Testis (tissue), 2 donors: ENCODE measurements at regions not wholly inside any gene's neighbourhood (a gene's known extent, or its start where the extent isn't known, plus 50 kb on each side); places are given as distances from the start of the nearest gene placed in this dataset.

ENCODE experiments used
- DNase-seq: peaks from one replicate; pipeline ENCODE4 v3.0.0-alpha.2; 2019
- H3K27ac ChIP-seq, 2 donors: fragments of 200-600 bp; sonication (generic); one replicate each; pipeline ENCODE4 v1.5.1; 2019
- H3K27me3 ChIP-seq: fragments of 200-600 bp; sonication (generic); one replicate; pipeline ENCODE4 v1.5.1; 2019
- H3K36me3 ChIP-seq: fragments of 200-600 bp; sonication (generic); one replicate; pipeline ENCODE4 v1.5.1; 2017; ENCODE audit warnings: low read depth; ENCODE audit errors: missing control alignments
- H3K4me1 ChIP-seq: fragments of 200-600 bp; sonication (generic); one replicate; pipeline ENCODE4 v1.5.1; 2019
- H3K4me3 ChIP-seq, 2 donors: fragments of 200-600 bp; sonication (generic); one replicate each; pipeline ENCODE4 v1.5.1; 2017 to 2019
- H3K9me3 ChIP-seq: fragments of 200-600 bp; sonication (generic); one replicate; pipeline ENCODE4 v1.5.1; 2017
- CTCF ChIP-seq, 3 experiments: fragments of 450-650 bp in 2 of 3; fragments of 200-600 bp in 1 of 3; sonication (generic) in 1 of 3; IDR thresholded peaks; one replicate each; pipeline ENCODE4 v1.5.1; 2016 to 2019; ENCODE audit warnings: antibody characterized with exemption in 3 of 3, mild to moderate bottlenecking in 2 of 3, moderate library complexity in 1 of 3
- POLR2A ChIP-seq: fragments of 450-650 bp; IDR thresholded peaks from one replicate; pipeline ENCODE4 v1.6.1; 2017; ENCODE audit warnings: antibody characterized with exemption, mild to moderate bottlenecking, moderate library complexity
- WGBS, 2 donors: methylation state at CpG; one replicate each; pipeline ENCODE4 v1.1.5; 2018; 5-methylcytosine and 5-hydroxymethylcytosine counted together
- intact Hi-C: fragments of 100-400 bp; cut with DNase I; formaldehyde crosslinking; loops from one replicate; pipeline ENCODE4 v1.15.1; 2023; ENCODE audit warnings: low total_unique reads

DNA sequence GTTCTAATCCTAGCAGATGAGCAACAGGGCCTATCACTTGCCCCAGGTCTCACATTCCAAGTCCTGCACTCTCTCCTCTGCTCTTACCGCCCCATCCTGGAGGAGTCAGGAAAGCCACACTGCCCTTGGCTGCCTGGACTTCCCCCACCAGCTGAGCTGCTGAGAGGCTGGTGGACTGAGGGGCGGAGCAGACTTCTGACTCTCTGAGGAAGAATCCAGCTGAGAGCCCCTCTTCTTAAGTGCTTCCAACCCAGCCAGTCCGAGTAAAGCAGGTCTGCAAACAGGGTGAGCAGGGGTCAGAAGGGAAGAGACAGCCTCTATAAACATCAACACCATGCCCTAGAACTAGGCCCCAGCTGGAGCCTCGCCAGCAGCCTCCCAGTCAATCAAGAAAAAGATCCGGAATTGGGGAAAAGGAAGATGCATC lies 92.4 kb upstream of the TMEM72 start:
- no peaks in the 10 kb centered on the region for H3K9me3 ChIP-seq
- H3K36me3 ChIP-seq: no peaks in the 10 kb centered on the region
- WGBS, 2 donors: 64 to 76% methylated on average over 3 to 5 of the region's 5 CpGs
- H3K4me3 ChIP-seq: no peak overlapping the region
- intact Hi-C loops: no loop called here
- peaks cover 9% of the 10 kb centered on the region for H3K4me1 ChIP-seq
- no peak for DNase-seq
- H3K27me3 ChIP-seq: no peaks in the 10 kb centered on the region
- H3K27ac ChIP-seq: no peak overlapping the region
- TF ChIP-seq POLR2A (no peak), CTCF (IDR thresholded peaks at IDR 0.05) (no peak)

DNA sequence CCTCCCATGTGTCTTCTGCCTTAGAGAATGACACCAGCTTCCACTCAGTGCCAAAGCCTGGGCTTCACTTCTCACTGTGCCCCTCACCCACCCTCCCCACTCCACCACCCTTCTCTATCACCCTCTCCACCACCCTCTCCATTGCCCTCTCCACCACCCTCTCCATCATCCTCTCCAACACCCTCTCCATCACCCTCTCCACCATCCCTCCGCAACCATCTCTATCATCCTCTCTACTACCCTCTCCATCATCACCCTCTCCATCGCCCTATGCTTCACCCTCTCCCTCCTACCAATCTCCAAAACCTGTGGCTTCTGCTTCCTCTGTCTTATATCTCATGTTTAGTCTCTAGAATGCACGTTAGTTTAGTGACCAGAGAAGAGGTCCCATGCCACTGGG lies 91.0 kb upstream of the TMEM72 start:
- DNase-seq: no peak
- Histone ChIP-seq H3K4me3 (no peak overlapping the region), H3K27ac (no peak overlapping the region), H3K27me3 (no peaks in the 10 kb centered on the region), H3K36me3 (no peaks in the 10 kb centered on the region), H3K4me1 (peaks cover 9% of the 10 kb centered on the region), H3K9me3 (no peaks in the 10 kb centered on the region)
- TF ChIP-seq CTCF (IDR thresholded peaks at IDR 0.05) (no peak), POLR2A (no peak)
- intact Hi-C loops: no loop called here
- WGBS, 2 donors: 92 to 99% methylated on average over 3 of the region's 3 CpGs

- no peaks in the 10 kb centered on the region for H3K9me3 ChIP-seq
- H3K4me3 ChIP-seq: no peak overlapping the region
- DNase-seq: no peak
- H3K36me3 ChIP-seq: no peaks in the 10 kb centered on the region
- TF ChIP-seq POLR2A: no peak
- no peak for TF ChIP-seq CTCF (IDR thresholded peaks at IDR 0.05)
- 91 to 92% methylated on average over 8 of the region's 8 CpGs for WGBS, 2 donors
- intact Hi-C loops: no loop called here
- H3K4me1 ChIP-seq: peaks cover 9% of the 10 kb centered on the region
- H3K27me3 ChIP-seq: no peaks in the 10 kb centered on the region
- no peak overlapping the region for H3K27ac ChIP-seq
Observed at GRCh38 chr10:44821290-44821689, 89.8 kb upstream of the TMEM72 start.

DNA sequence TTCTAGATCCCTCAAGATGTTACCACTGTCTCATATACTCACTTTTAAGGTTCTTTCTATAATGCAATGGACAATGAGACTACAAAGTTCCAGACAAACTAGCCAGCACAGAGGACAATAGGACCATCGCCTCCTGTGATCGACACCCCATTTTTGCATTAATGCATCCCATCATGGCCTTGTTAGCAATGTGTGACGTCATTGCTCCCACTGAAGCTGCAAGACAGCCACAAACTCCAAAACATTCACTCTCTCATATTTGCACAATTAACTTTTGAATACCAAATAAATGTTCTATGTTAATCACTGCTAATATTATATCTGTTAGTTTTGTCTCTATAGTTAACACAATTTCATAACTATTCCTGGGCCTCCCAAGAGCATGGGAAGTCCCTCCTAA lies 88.8 kb upstream of the TMEM72 start:
- TF ChIP-seq CTCF (IDR thresholded peaks at IDR 0.05) (no peak), POLR2A (no peak)
- no peaks in the 10 kb centered on the region for H3K9me3 ChIP-seq
- no peak overlapping the region for H3K4me3 ChIP-seq
- no peak for DNase-seq
- H3K27ac ChIP-seq: no peak overlapping the region
- 93 to 97% methylated on average over 3 of the region's 3 CpGs for WGBS, 2 donors
- intact Hi-C loops: no loop called here
- no peaks in the 10 kb centered on the region for H3K27me3 ChIP-seq
- H3K36me3 ChIP-seq: no peaks in the 10 kb centered on the region
- H3K4me1 ChIP-seq: peaks cover 9% of the 10 kb centered on the region

DNA sequence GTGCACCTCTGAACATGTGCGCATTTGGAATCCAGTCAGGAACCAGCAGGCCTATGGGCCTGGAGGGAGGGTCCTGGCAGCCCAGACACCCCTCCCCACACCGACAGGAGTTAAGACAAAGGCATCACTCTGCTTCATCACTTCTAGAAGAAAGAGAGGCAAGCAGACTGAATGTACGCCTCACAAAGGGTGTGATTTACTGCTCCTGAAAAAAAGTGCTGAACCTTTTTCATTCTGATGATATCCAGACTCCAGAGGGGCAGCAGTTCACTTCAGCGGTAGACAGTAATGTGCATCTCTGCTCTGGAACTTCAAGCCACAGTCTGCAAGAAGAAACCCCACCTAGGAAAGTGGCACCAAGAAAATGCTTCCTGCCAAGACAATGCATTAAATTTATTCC lies 88.2 kb upstream of the TMEM72 start:
- Histone ChIP-seq H3K4me3 (no peak overlapping the region), H3K27me3 (no peaks in the 10 kb centered on the region), H3K27ac (no peak overlapping the region), H3K4me1 (peaks cover 6% of the 10 kb centered on the region), H3K9me3 (no peaks in the 10 kb centered on the region), H3K36me3 (no peaks in the 10 kb centered on the region)
- no peak for DNase-seq
- intact Hi-C loops: no loop called here
- TF ChIP-seq CTCF (IDR thresholded peaks at IDR 0.05) (no peak), POLR2A (no peak)
- 86 to 87% methylated on average over 4 of the region's 4 CpGs for WGBS, 2 donors
